GM12878 (cell line): ENCODE measurements at regions not wholly inside any gene's neighbourhood (a gene's known extent, or its start where the extent isn't known, plus 50 kb on each side); places are given as distances from the start of the nearest gene placed in this dataset.

Experiments
- ATAC-seq: fragments of 200-7000 bp; cut with Tn5 transposase; 3 replicates; pipeline ENCODE4 v1.9.1; 2020; ENCODE audit warnings: mild to moderate bottlenecking, moderate library complexity
- BruUV-seq: library from RNA; stranded (reverse); fragments of 400-500 nt; replicated peaks from 2 replicates; lab custom pipeline; 2021; lab: Mats Ljungman, UMichigan
- CTCF ChIA-PET: fragments of 300-600 bp; sonication (Branson Sonifier 250); formaldehyde crosslinking; extraction: SDS; loops from one replicate; lab custom pipeline; 2021; ENCODE audit warnings: inconsistent platforms; lab: Yijun Ruan, JAX
- POLR2A ChIA-PET: fragments of 350-600 bp; formaldehyde crosslinking; extraction: SDS; loops from one replicate; lab custom pipeline; 2021; ENCODE audit warnings: inconsistent platforms; lab: Charles Lee
- RAD21 ChIA-PET: fragments of 300-600 bp; sonication (Branson Sonifier 250); formaldehyde crosslinking; loops from one replicate; lab custom pipeline; 2023; ENCODE audit warnings: antibody characterized with exemption; ENCODE audit not compliant: unreplicated experiment; lab: Charles Lee
- SMC1A ChIA-PET: fragments of 300-600 bp; sonication (Branson Sonifier 250); formaldehyde crosslinking; loops from one replicate; lab custom pipeline; 2023; ENCODE audit not compliant: unreplicated experiment, uncharacterized antibody; lab: Charles Lee
- DNase-seq: peaks from one replicate; pipeline ENCODE4 v3.0.0-alpha.2; 2011; ENCODE audit warnings: low read depth, low spot score
- FAIRE-seq: peaks from 3 replicates; lab custom pipeline; 2011; peaks lifted over from hg19 to GRCh38; lab: Jason Lieb, UNC
- H2AFZ ChIP-seq: 2 replicates; pipeline ENCODE4 v1.6.0; 2011; ENCODE audit warnings: low read depth, low read length, control low read depth; ENCODE audit not compliant: control insufficient read depth
- H3K27ac ChIP-seq: 2 replicates; pipeline ENCODE4 v1.5.1; 2011; ENCODE audit warnings: control low read depth; ENCODE audit not compliant: control insufficient read depth, insufficient read depth
- H3K27me3 ChIP-seq, 2 experiments: replicated peaks in 1 of 2; 2 replicates each; pipeline versions ENCODE4 v1.6.0 to v1.6.1; 2011; ENCODE audit warnings: low read length in 1 of 2; ENCODE audit not compliant: control insufficient read depth in 2 of 2, insufficient read depth in 2 of 2
- H3K36me3 ChIP-seq, 2 experiments: 2 replicates each; pipeline ENCODE4 v1.5.1; 2011; ENCODE audit warnings: low read length in 1 of 2; ENCODE audit not compliant: control insufficient read depth in 2 of 2, insufficient read depth in 2 of 2
- H3K4me1 ChIP-seq: 2 replicates; pipeline ENCODE4 v1.6.1; 2011; ENCODE audit warnings: mild to moderate bottlenecking, low read length, moderate library complexity, mixed read lengths; ENCODE audit not compliant: control insufficient read depth, insufficient read depth
- H3K4me2 ChIP-seq: 2 replicates; pipeline ENCODE4 v1.6.0; 2011; ENCODE audit warnings: control low read depth; ENCODE audit not compliant: control insufficient read depth, insufficient read depth
- H3K4me3 ChIP-seq: fragments of 200-600 bp; sonication (generic); 2 replicates; pipeline ENCODE4 v1.5.1; 2016
- H3K79me2 ChIP-seq: 2 replicates; pipeline ENCODE4 v1.6.0; 2011; ENCODE audit warnings: low read length; ENCODE audit not compliant: control insufficient read depth, insufficient read depth
- H3K9ac ChIP-seq: 2 replicates; pipeline ENCODE4 v1.8.0; 2011; ENCODE audit warnings: low read length, control low read depth, mixed read lengths; ENCODE audit not compliant: control insufficient read depth, insufficient read depth
- H3K9me3 ChIP-seq: replicated peaks from 3 replicates; pipeline ENCODE4 v1.5.1; 2011; ENCODE audit warnings: mild to moderate bottlenecking, low read length; ENCODE audit not compliant: control insufficient read depth, insufficient read depth
- H4K20me1 ChIP-seq: 2 replicates; pipeline ENCODE4 v1.6.0; 2011; ENCODE audit not compliant: control insufficient read depth, insufficient read depth
- SMAD1 ChIP-seq: fragments of 450-650 bp; IDR thresholded peaks from 2 replicates; pipeline ENCODE4 v1.6.1; 2018; ENCODE audit warnings: mild to moderate bottlenecking, low read depth; ENCODE audit not compliant: partially characterized antibody
- SMC3 ChIP-seq: IDR thresholded peaks from 2 replicates; pipeline ENCODE4 v1.6.1; 2011; ENCODE audit warnings: low read length, improper control_type of control experiment, borderline replicate concordance
- TARDBP ChIP-seq: IDR thresholded peaks from 2 replicates; pipeline ENCODE4 v1.6.1; 2016; ENCODE audit warnings: borderline replicate concordance
- TBL1XR1 ChIP-seq: IDR thresholded peaks from 2 replicates; pipeline ENCODE4 v1.6.1; 2012; ENCODE audit warnings: low read depth, low read length, improper control_type of control experiment
- ZNF24 ChIP-seq: fragments of 450-650 bp; IDR thresholded peaks from 2 replicates; pipeline ENCODE4 v1.6.1; 2017; ENCODE audit warnings: antibody characterized with exemption, mild to moderate bottlenecking
- WGBS: methylation state at CpG from one replicate; pipeline ENCODE4 v1.1.6; 2016; ENCODE audit warnings: low lambda C conversion rate; ENCODE audit not compliant: insufficient replicate concordance, insufficient coverage; ENCODE audit errors: missing lambda C conversion rate; 5-methylcytosine and 5-hydroxymethylcytosine counted together
- in situ Hi-C: fragments of 300-500 bp; cut with MboI; formaldehyde crosslinking; loops from 9 replicates; pipeline ENCODE4 v1.14.3; 2018; ENCODE audit warnings: mixed read lengths
- intact Hi-C: fragments of 100-400 bp; cut with micrococcal nuclease; formaldehyde crosslinking; loops from one replicate; pipeline ENCODE4 v1.14.2; 2022; ENCODE audit not compliant: unreplicated experiment

- SMC1A ChIA-PET, result no interaction called here
- DNase-seq, result no peak
- intact Hi-C loops, result no loop called here
- no peak overlapping the region for H3K27ac ChIP-seq
- H3K4me1 ChIP-seq, result no peaks in the 10 kb centered on the region
- CTCF ChIA-PET, result no interaction called here
- H2AFZ ChIP-seq, result no peak overlapping the region
- no peak overlapping the region for H3K4me2 ChIP-seq
- no peaks in the 10 kb centered on the region for H3K27me3 ChIP-seq
- TF ChIP-seq SMAD1 (no peak), TARDBP (no peak), TBL1XR1 (no peak)
- in situ Hi-C loops, result no loop called here
- H3K9me3 ChIP-seq, result no peaks in the 10 kb centered on the region
- no TSS peak for BruUV-seq
- WGBS, result 47% methylated on average over 4 of the region's 4 CpGs
- RAD21 ChIA-PET, result no interaction called here
- POLR2A ChIA-PET, result no interaction called here
- no peaks in the 10 kb centered on the region for H3K36me3 ChIP-seq
- H4K20me1 ChIP-seq, result no peaks in the 10 kb centered on the region
- H3K9ac ChIP-seq, result no peak overlapping the region
- ATAC-seq, result no peak
- FAIRE-seq, result no peak
- no peak overlapping the region for H3K4me3 ChIP-seq
- H3K79me2 ChIP-seq, result no peaks in the 10 kb centered on the region
These were observed 57.3 kb upstream of the MLIP start for GRCh38 chr6:54053881-54054391.

- in situ Hi-C loops (no loop called here), intact Hi-C loops (no loop called here)
- DNase-seq (no peak), ATAC-seq (no peak), FAIRE-seq (no peak)
- Histone ChIP-seq H2AFZ (no peak overlapping the region), H3K9ac (no peak overlapping the region), H3K4me3 (no peak overlapping the region), H4K20me1 (no peaks in the 10 kb centered on the region), H3K4me2 (no peak overlapping the region), H3K9me3 (no peaks in the 10 kb centered on the region), H3K36me3 (no peaks in the 10 kb centered on the region), H3K27ac (no peak overlapping the region), H3K27me3 (no peaks in the 10 kb centered on the region), H3K4me1 (no peaks in the 10 kb centered on the region), H3K79me2 (no peaks in the 10 kb centered on the region)
- ChIA-PET POLR2A (no interaction called here), RAD21 (interaction anchor here (0.6 kb wide), 1 partner anchor 242 kb away, joined by 3 read pairs; no protein-coding TSS in a partner anchor), SMC1A (no interaction called here), CTCF (no interaction called here)
- 81% methylated on average over 3 of the region's 3 CpGs for WGBS
- no TSS peak for BruUV-seq
- TF ChIP-seq SMC3 (no peak), ZNF24 (no peak)
These were observed 55.1 kb upstream of the MLIP start for GRCh38 chr6:54056105-54056504.
